Liver (tissue), 8 donors: ENCODE measurements at regions not wholly inside any gene's neighbourhood (a gene's known extent, or its start where the extent isn't known, plus 50 kb on each side); places are given as distances from the start of the nearest gene placed in this dataset.

Experiments used
- DNase-seq: peaks from one replicate; pipeline ENCODE4 v3.0.0-alpha.2; 2017; ENCODE audit warnings: low spot score
- H3K27ac ChIP-seq, 2 donors: one replicate each; pipeline ENCODE4 v1.7.0; 2013; ENCODE audit warnings: inconsistent platforms in 2 of 2, low read length in 2 of 2, control low read depth in 1 of 2, low read depth in 1 of 2, mild to moderate bottlenecking in 1 of 2
- H3K27me3 ChIP-seq, 4 donors: one replicate each; pipeline versions ENCODE4 v1.6.1 to v1.7.0; 2013; ENCODE audit warnings: low read length in 3 of 4, inconsistent platforms in 1 of 4, mild to moderate bottlenecking in 1 of 4, moderate library complexity in 1 of 4; ENCODE audit not compliant: control insufficient read depth in 4 of 4, insufficient read depth in 4 of 4
- H3K36me3 ChIP-seq, 4 donors: one replicate each; pipeline versions ENCODE4 v1.6.1 to v1.7.0; 2013; ENCODE audit warnings: low read length in 3 of 4, mild to moderate bottlenecking in 3 of 4, low read depth in 1 of 4, moderate library complexity in 1 of 4; ENCODE audit not compliant: control insufficient read depth in 4 of 4, insufficient read depth in 3 of 4
- H3K4me1 ChIP-seq, 4 donors: one replicate each; pipeline versions ENCODE4 v1.6.1 to v1.7.0; 2013; ENCODE audit warnings: low read length in 3 of 4, mild to moderate bottlenecking in 3 of 4, moderate library complexity in 1 of 4; ENCODE audit not compliant: control insufficient read depth in 4 of 4, insufficient read depth in 4 of 4
- H3K4me3 ChIP-seq, 3 donors: one replicate each; pipeline versions ENCODE4 v1.6.1 to v1.7.0; 2013; ENCODE audit warnings: low read length in 3 of 3, control low read depth in 1 of 3, low read depth in 1 of 3, mild to moderate bottlenecking in 1 of 3
- H3K9ac ChIP-seq, 2 donors: one replicate each; pipeline ENCODE4 v1.7.0; 2013; ENCODE audit warnings: low read length in 2 of 2, mild to moderate bottlenecking in 2 of 2, moderate library complexity in 2 of 2, control low read depth in 1 of 2, low read depth in 1 of 2
- H3K9me3 ChIP-seq, 4 donors: one replicate each; pipeline versions ENCODE4 v1.6.1 to v1.7.0; 2013; ENCODE audit warnings: low read length in 3 of 4; ENCODE audit not compliant: control insufficient read depth in 4 of 4
- ATF3 ChIP-seq: IDR thresholded peaks from 2 replicates; pipeline ENCODE4 v1.6.1; 2016; ENCODE audit warnings: antibody characterized with exemption
- CTCF ChIP-seq: fragments of 150-350 bp; IDR thresholded peaks from 2 replicates; pipeline ENCODE4 v1.5.1; 2017; ENCODE audit warnings: improper control_type of control experiment, low read depth, low read length; ENCODE audit not compliant: missing input control
- EGR1 ChIP-seq, 2 donors: IDR thresholded peaks; 2 replicates each; pipeline ENCODE4 v1.6.1; 2016 to 2018; ENCODE audit warnings: antibody characterized with exemption in 2 of 2, low read depth in 2 of 2
- FOXA1 ChIP-seq: IDR thresholded peaks from 2 replicates; pipeline ENCODE4 v1.6.1; 2016; ENCODE audit warnings: antibody characterized with exemption
- FOXA2 ChIP-seq: IDR thresholded peaks from 2 replicates; pipeline ENCODE4 v1.6.1; 2016; ENCODE audit warnings: antibody characterized with exemption
- GABPA ChIP-seq, 2 donors: IDR thresholded peaks in 1 of 2; conservative IDR thresholded peaks in 1 of 2; 2 replicates each; pipeline ENCODE4 v1.6.1; 2016; ENCODE audit warnings: antibody characterized with exemption in 2 of 2, mild to moderate bottlenecking in 1 of 2, moderate library complexity in 1 of 2
- HNF4A ChIP-seq, 2 donors: conservative IDR thresholded peaks; 2 replicates each; pipeline ENCODE4 v1.6.1; 2016; ENCODE audit warnings: antibody characterized with exemption in 2 of 2, mild to moderate bottlenecking in 2 of 2
- HNF4G ChIP-seq: IDR thresholded peaks from 2 replicates; pipeline ENCODE4 v1.6.1; 2016; ENCODE audit warnings: antibody characterized with exemption
- JUND ChIP-seq, 2 donors: IDR thresholded peaks; 2 replicates each; pipeline ENCODE4 v1.6.1; 2016; ENCODE audit warnings: antibody characterized with exemption in 2 of 2
- MAX ChIP-seq: IDR thresholded peaks from 2 replicates; pipeline ENCODE4 v1.6.1; 2016; ENCODE audit warnings: antibody characterized with exemption
- NR2F2 ChIP-seq: IDR thresholded peaks from 2 replicates; pipeline ENCODE4 v1.6.1; 2016; ENCODE audit warnings: antibody characterized with exemption
- RAD21 ChIP-seq, 2 donors: IDR thresholded peaks; 2 replicates each; pipeline ENCODE4 v1.6.1; 2016; ENCODE audit warnings: antibody characterized with exemption in 2 of 2, mild to moderate bottlenecking in 2 of 2
- REST ChIP-seq: IDR thresholded peaks from 2 replicates; pipeline ENCODE4 v1.6.1; 2016; ENCODE audit warnings: antibody characterized with exemption, mild to moderate bottlenecking
- RXRA ChIP-seq, 2 donors: IDR thresholded peaks; 2 replicates each; pipeline ENCODE4 v1.6.1; 2017 to 2018; ENCODE audit warnings: antibody characterized with exemption in 2 of 2, mild to moderate bottlenecking in 1 of 2
- SP1 ChIP-seq: IDR thresholded peaks from 2 replicates; pipeline ENCODE4 v1.6.1; 2018; ENCODE audit warnings: antibody characterized with exemption, mild to moderate bottlenecking
- TAF1 ChIP-seq: conservative IDR thresholded peaks from 2 replicates; pipeline ENCODE4 v1.6.1; 2016; ENCODE audit warnings: antibody characterized with exemption, mild to moderate bottlenecking
- YY1 ChIP-seq: IDR thresholded peaks from 2 replicates; pipeline ENCODE4 v1.6.1; 2016; ENCODE audit warnings: antibody characterized with exemption, mild to moderate bottlenecking
- ZBTB33 ChIP-seq: IDR thresholded peaks from 2 replicates; pipeline ENCODE4 v1.6.1; 2016; ENCODE audit warnings: antibody characterized with exemption
- WGBS: extraction: QIAGEN DNeasy Blood & Tissue Kit; methylation state at CpG from one replicate; pipeline ENCODE4 v1.1.7; 2013; 5-methylcytosine and 5-hydroxymethylcytosine counted together
- donor health status: healthy.
- donor health status: healthy.
- donor health status: healthy.
- donor health status: healthy.
- donor health status: healthy.

GRCh38 chrX:147737690-147738089 is 174.0 kb upstream of the FMR1 start:
- WGBS: 80% methylated on average over 3 of the region's 3 CpGs
- H3K4me3 ChIP-seq: no peak overlapping the region
- DNase-seq: no peak
- H3K4me1 ChIP-seq: no peaks in the 10 kb centered on the region
- no peak overlapping the region for H3K9ac ChIP-seq
- no peaks in the 10 kb centered on the region for H3K9me3 ChIP-seq
- no peak overlapping the region for H3K27ac ChIP-seq
- peaks cover 0 to 3% (median 0%) of the 10 kb centered on the region in 4 donors for H3K27me3 ChIP-seq
- no peaks in the 10 kb centered on the region for H3K36me3 ChIP-seq
- TF ChIP-seq TAF1: no peak
- TF ChIP-seq FOXA1: no peak
- no peak for TF ChIP-seq CTCF
- TF ChIP-seq REST: no peak
- TF ChIP-seq MAX: no peak
- TF ChIP-seq RXRA (IDR thresholded peaks at IDR 0.05): no peak
- TF ChIP-seq HNF4G: no peak
- TF ChIP-seq GABPA (IDR thresholded peaks at IDR 0.05 in 1 of 2, conservative IDR thresholded peaks at IDR 0.05 in 1 of 2): no peak
- TF ChIP-seq NR2F2: no peak
- TF ChIP-seq FOXA2: no peak
- no peak for TF ChIP-seq SP1
- TF ChIP-seq EGR1 (IDR thresholded peaks at IDR 0.05; ENCODE audit: low read depth in 2 of 2): no peak
- TF ChIP-seq RAD21 (IDR thresholded peaks at IDR 0.05): no peak
- TF ChIP-seq JUND (IDR thresholded peaks at IDR 0.05): no peak
- TF ChIP-seq ATF3: no peak
- TF ChIP-seq YY1: no peak
- no peak for TF ChIP-seq ZBTB33
- no peak for TF ChIP-seq HNF4A (conservative IDR thresholded peaks at IDR 0.05)
